ENCODE measurements at regions not wholly inside any gene's neighbourhood (a gene's known extent, or its start where the extent isn't known, plus 50 kb on each side); places are given as distances from the start of the nearest gene placed in this dataset.

GRCh38 chr10:78688230-78688900 lies 380.4 kb upstream of the ZMIZ1 start:
- no peak for DNase-seq (ENCODE audit: low read depth)

GRCh38 chr10:78688901-78689583 lies 379.7 kb upstream of the ZMIZ1 start:
- no peak for DNase-seq (ENCODE audit: low read depth)

- no peak for DNase-seq (ENCODE audit: low read depth)
Measured at GRCh38 chr10:78689584-78689935, 379.2 kb upstream of the ZMIZ1 start.

- DNase-seq (ENCODE audit: low read depth), result no peak
Measured at GRCh38 chr10:78690354-78691111, 378.2 kb upstream of the ZMIZ1 start.

DNA sequence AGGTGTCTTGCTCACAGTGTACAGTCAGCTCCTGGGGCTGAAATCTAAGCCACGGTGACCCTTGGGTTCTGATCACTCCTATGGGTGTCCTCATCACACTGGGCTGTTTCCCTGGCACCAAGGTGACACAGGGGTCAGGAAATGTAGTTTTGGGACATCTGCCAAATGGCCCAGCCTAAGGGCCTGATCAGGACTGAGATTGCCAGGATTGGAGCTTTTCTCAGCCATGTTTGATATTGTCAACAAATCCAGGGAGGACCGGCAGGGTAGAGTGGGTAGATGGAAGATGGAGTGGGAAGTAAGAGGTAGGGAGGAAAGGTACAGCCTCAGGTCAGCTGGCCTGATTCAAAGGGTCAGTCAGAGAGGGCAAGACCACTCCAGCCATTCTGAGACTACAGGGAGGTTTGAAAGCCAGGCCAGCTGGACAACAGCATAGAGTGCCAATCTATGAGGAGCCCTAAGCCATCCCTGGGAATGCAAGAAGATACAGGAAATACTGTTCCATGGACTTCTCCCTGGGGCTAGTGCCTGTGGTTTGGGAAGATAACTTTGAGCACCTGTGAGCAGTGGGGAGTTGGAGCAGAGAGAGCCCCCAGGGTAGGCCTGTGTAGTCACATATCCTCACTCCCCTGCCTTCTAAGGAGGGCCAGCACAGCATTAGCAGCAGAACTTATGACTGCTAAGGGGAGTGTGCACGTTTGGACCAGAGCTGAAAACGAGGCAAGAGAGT lies 377.3 kb upstream of the ZMIZ1 start:
- peak; percentile 22 for DNase-seq (ENCODE audit: low read depth)

DNA sequence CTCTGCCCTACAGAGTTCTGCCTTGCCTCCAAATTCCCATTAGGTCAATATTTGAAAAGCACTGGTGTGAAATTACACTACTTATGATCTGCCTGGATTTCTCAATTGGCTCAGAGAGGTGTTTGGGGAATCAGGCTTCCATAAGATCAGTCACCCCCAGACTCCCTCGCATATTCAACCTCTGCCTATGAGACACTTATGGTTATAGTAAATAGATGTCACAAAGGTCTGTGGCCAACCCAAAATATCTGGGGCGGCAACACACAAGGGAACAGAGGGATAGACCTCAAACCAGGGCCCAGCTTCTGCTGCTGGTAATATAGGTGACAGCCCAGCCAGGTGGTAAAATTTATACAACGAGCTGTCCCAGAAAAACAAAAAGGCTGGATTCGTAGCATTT lies 376.7 kb upstream of the ZMIZ1 start:
- no peak for DNase-seq (ENCODE audit: low read depth)

DNA sequence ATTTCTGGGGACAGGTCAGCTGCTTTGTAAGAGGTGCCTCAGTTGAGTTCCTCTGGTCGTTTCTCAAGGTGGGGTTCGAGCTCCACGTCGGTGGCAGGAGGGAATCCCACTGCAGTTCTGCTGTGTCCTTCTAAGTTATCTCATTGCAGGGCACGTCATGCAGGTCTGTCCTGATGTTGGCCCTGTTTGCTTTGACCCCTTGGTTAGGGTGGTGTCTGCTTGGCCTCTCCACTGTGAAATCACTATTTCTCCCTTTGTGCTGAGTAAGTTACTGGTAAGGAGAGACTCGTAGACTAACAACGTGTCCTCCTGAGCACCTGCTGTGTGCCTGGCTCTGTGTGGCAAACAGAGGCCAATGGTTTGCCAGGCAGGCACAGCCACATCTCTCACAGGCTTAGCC lies 372.9 kb upstream of the ZMIZ1 start:
- no peak for DNase-seq (ENCODE audit: low read depth)

- DNase-seq (ENCODE audit: low read depth), result no peak
Measured at GRCh38 chr10:78696791-78697395, 371.9 kb upstream of the ZMIZ1 start.

GRCh38 chr10:78699971-78700370 lies 368.8 kb upstream of the ZMIZ1 start:
- no peak for DNase-seq (ENCODE audit: low read depth)

- DNase-seq (ENCODE audit: low read depth), result no peak
Measured at GRCh38 chr10:78700413-78700812, 368.4 kb upstream of the ZMIZ1 start.

- no peak for DNase-seq (ENCODE audit: low read depth)
Measured at GRCh38 chr10:78700816-78701520, 367.8 kb upstream of the ZMIZ1 start.

GRCh38 chr10:78702186-78702585 lies 366.6 kb upstream of the ZMIZ1 start:
- DNase-seq (ENCODE audit: low read depth), result no peak

- DNase-seq (ENCODE audit: low read depth), result no peak
Measured at GRCh38 chr10:78702876-78703275, 365.9 kb upstream of the ZMIZ1 start.

DNA sequence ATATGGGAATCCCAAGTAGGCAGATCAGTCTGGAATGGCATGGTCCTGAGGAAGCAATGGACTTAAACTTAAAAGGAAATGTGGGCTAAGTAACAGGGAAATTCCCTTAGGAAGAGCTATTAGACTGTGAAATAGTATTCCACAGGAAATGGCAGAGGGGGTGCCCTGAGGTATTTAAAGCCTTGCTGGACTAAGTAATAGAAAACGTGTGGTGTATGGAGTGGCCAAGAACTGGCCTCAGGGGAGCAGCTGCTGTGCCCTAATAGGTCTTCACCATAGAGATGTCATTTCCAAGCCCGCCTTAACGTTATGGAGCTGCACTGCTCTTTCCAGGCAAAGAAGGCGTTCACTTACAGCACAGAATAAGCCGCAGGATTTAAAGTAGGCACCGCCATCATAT lies 365.2 kb upstream of the ZMIZ1 start:
- DNase-seq (ENCODE audit: low read depth), result peak; percentile 78

- peak; percentile 54 for DNase-seq (ENCODE audit: low read depth)
Measured at GRCh38 chr10:78706256-78706655, 362.5 kb upstream of the ZMIZ1 start.

GRCh38 chr10:78706726-78707540 lies 361.8 kb upstream of the ZMIZ1 start:
- DNase-seq (ENCODE audit: low read depth), result peak; percentile 51

GRCh38 chr10:78707745-78708144 lies 361.0 kb upstream of the ZMIZ1 start:
- DNase-seq (ENCODE audit: low read depth), result no peak

GRCh38 chr10:78712147-78712546 lies 356.6 kb upstream of the ZMIZ1 start:
- DNase-seq (ENCODE audit: low read depth), result no peak

DNA sequence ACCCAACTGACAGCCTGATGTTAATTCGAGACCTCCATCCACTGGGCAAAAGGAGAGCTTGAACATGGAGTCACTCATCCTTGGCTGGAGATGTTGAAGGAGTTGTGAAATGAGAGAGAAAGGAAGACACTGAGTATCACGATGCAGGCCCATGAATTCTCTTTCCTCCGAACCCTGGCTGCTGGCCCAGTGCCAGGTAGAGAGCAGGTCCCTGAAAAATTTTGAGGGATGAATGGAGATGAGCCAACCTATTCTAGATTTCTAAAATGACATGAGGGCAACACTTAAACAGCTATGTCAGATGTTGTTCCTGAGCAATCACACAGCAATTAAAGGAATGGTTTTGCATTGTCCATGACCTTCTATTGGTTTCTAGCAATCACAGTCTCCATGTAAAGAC lies 355.1 kb upstream of the ZMIZ1 start:
- no peak for DNase-seq (ENCODE audit: low read depth)

DNA sequence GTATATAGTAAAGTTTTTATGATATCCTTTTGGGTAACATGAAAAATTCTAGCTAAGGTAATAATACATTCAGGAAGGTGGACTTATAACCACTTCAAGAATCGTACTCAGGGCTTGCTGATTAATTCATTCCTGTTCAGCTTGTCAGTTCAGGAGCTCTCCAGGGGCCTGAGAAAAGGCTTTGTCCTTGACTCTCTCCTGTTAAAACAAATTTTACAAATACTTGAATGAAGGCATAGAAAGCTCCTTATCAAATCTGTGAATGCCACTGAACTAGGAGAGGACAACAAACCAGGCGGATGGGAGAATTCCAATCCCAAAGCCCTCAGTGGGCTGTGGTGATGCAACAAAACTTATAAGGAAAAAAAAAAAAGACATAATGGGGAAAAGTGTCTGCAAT lies 354.5 kb upstream of the ZMIZ1 start:
- DNase-seq (ENCODE audit: low read depth), result no peak

All from renal cortical epithelial cell (primary cell).